ENCODE measurements at regions not wholly inside any gene's neighbourhood (a gene's known extent, or its start where the extent isn't known, plus 50 kb on each side); places are given as distances from the start of the nearest gene placed in this dataset.

DNA sequence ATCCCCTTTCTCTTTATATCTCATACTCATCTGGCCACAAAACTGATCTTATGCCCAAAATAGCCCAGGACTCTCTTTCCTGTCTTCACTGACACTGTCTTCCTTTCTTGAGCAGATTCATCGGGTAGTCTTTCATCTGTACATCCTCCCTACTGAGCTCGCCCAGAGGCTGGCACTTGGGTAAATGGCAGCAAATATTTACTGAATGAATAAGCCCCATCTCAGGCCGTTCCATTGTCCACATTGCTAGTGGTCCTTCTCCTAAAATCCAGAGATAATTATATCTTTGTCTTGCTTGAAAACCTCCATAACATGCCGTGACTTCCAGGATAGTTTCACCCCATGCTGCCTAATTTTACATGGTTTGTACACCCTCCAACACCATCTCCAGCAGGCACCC, 158.1 kb upstream of the SDK2 start:
- no TSS peak for BruUV-seq (replicated peaks)
- ChIA-PET POLR2A (no interaction called here), RAD21 (ENCODE audit: low non-redundant PET in 1 of 2, low total read pairs in 2 of 2, uncharacterized antibody in 2 of 2, unreplicated experiment in 2 of 2) (no interaction called here), CTCF (no interaction called here)
- no peaks in the 10 kb centered on the region for H3K9me2 ChIP-seq (ENCODE audit: insufficient read depth)
- no peak overlapping the region for H3K9ac ChIP-seq (ENCODE audit: low read length)
- H3K36me3 ChIP-seq (ENCODE audit: control insufficient read depth in 1 of 2, insufficient read depth in 2 of 2, low read length in 2 of 2): no peaks in the 10 kb centered on the region
- intact Hi-C loops (cut with micrococcal nuclease): no loop called here
- H4K20me1 ChIP-seq (ENCODE audit: insufficient read depth): no peaks in the 10 kb centered on the region
- no peaks in the 10 kb centered on the region for H3K79me2 ChIP-seq (ENCODE audit: insufficient read depth, low read length)
- no peak overlapping the region for H3K27ac ChIP-seq (ENCODE audit: low read depth, low read length)
- ATAC-seq: no peak
- peaks cover 4 to 9% of the 10 kb centered on the region in 2 experiments; a peak in 2 of 4 replicates for H3K4me1 ChIP-seq (ENCODE audit: control insufficient read depth in 1 of 2, insufficient read depth in 2 of 2, low read length in 2 of 2)
- H3K9me3 ChIP-seq (ENCODE audit: control insufficient read depth in 1 of 2, insufficient read depth in 1 of 2, low read depth in 1 of 2, low read length in 2 of 2): no peaks in the 10 kb centered on the region
- DNase-seq (ENCODE audit: low read depth, low spot score): no peak
- no peak overlapping the region for H3K4me2 ChIP-seq (ENCODE audit: low read length)
- TF ChIP-seq EZH2 (IDR thresholded peaks at IDR 0.05) (no peak), FOSL1 (IDR thresholded peaks at IDR 0.05; ENCODE audit: low read depth) (no peak), ZNF274 (IDR thresholded peaks at IDR 0.05; ENCODE audit: low read depth, low read length) (no peak), EZH2phosphoT487 (IDR thresholded peaks at IDR 0.05; ENCODE audit: borderline replicate concordance) (no peak), ZFX (IDR thresholded peaks at IDR 0.05) (no peak), ELF1 (IDR thresholded peaks at IDR 0.05; ENCODE audit: borderline replicate concordance, low read depth) (no peak), CEBPB (IDR thresholded peaks at IDR 0.05; ENCODE audit: low read depth) (no peak), POLR2AphosphoS5 (IDR thresholded peaks at IDR 0.05; ENCODE audit: low read depth, low read length) (no peak), JUND (IDR thresholded peaks at IDR 0.05) (no peak), CBX3 (IDR thresholded peaks at IDR 0.05; ENCODE audit: low read depth) (no peak), TCF7L2 (IDR thresholded peaks at IDR 0.05; ENCODE audit: borderline replicate concordance, extremely low read depth, insufficient read depth, insufficient read length) (no peak), SP1 (IDR thresholded peaks at IDR 0.05; ENCODE audit: low read depth) (no peak), EGR1 (IDR thresholded peaks at IDR 0.05; ENCODE audit: low read depth) (no peak), SIN3A (IDR thresholded peaks at IDR 0.05; ENCODE audit: low read depth) (no peak), RAD21 (IDR thresholded peaks at IDR 0.05; ENCODE audit: low read depth) (no peak)
- TF ChIP-seq, protein P1, sequence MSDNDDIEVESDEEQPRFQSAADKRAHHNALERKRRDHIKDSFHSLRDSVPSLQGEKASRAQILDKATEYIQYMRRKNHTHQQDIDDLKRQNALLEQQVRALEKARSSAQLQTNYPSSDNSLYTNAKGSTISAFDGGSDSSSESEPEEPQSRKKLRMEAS (IDR thresholded peaks at IDR 0.05): no peak
- TF ChIP-seq, protein P2, sequence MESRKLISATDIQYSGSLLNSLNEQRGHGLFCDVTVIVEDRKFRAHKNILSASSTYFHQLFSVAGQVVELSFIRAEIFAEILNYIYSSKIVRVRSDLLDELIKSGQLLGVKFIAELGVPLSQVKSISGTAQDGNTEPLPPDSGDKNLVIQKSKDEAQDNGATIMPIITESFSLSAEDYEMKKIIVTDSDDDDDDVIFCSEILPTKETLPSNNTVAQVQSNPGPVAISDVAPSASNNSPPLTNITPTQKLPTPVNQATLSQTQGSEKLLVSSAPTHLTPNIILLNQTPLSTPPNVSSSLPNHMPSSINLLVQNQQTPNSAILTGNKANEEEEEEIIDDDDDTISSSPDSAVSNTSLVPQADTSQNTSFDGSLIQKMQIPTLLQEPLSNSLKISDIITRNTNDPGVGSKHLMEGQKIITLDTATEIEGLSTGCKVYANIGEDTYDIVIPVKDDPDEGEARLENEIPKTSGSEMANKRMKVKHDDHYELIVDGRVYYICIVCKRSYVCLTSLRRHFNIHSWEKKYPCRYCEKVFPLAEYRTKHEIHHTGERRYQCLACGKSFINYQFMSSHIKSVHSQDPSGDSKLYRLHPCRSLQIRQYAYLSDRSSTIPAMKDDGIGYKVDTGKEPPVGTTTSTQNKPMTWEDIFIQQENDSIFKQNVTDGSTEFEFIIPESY (IDR thresholded peaks at IDR 0.05; ENCODE audit: extremely low read depth, insufficient replicate concordance, low read length): no peak
- TF ChIP-seq, protein P3, sequence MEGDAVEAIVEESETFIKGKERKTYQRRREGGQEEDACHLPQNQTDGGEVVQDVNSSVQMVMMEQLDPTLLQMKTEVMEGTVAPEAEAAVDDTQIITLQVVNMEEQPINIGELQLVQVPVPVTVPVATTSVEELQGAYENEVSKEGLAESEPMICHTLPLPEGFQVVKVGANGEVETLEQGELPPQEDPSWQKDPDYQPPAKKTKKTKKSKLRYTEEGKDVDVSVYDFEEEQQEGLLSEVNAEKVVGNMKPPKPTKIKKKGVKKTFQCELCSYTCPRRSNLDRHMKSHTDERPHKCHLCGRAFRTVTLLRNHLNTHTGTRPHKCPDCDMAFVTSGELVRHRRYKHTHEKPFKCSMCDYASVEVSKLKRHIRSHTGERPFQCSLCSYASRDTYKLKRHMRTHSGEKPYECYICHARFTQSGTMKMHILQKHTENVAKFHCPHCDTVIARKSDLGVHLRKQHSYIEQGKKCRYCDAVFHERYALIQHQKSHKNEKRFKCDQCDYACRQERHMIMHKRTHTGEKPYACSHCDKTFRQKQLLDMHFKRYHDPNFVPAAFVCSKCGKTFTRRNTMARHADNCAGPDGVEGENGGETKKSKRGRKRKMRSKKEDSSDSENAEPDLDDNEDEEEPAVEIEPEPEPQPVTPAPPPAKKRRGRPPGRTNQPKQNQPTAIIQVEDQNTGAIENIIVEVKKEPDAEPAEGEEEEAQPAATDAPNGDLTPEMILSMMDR (IDR thresholded peaks at IDR 0.05 in 2 of 3, conservative IDR thresholded peaks at IDR 0.05 in 1 of 3; ENCODE audit: borderline replicate concordance in 1 of 3, insufficient read depth in 1 of 3, low read depth in 2 of 3, low read length in 2 of 3): no peak
- H3K27me3 ChIP-seq (ENCODE audit: insufficient read depth, low read length): peaks cover 33% of the 10 kb centered on the region
- no peak overlapping the region for H2AFZ ChIP-seq (ENCODE audit: low read depth, low read length, poor library complexity, severe bottlenecking)
- H3K4me3 ChIP-seq (replicated peaks in 1 of 2; ENCODE audit: low read depth in 1 of 2, low read length in 2 of 2): no peak overlapping the region

Data from HCT116 (cell line).